ENCODE measurements at regions not wholly inside any gene's neighbourhood (a gene's known extent, or its start where the extent isn't known, plus 50 kb on each side); places are given as distances from the start of the nearest gene placed in this dataset.
"Not testable (repeated sequence)": the region's sequence is repeated elsewhere in the genome, so short reads cannot be mapped to it uniquely, and the experiment has no call there.

DNA sequence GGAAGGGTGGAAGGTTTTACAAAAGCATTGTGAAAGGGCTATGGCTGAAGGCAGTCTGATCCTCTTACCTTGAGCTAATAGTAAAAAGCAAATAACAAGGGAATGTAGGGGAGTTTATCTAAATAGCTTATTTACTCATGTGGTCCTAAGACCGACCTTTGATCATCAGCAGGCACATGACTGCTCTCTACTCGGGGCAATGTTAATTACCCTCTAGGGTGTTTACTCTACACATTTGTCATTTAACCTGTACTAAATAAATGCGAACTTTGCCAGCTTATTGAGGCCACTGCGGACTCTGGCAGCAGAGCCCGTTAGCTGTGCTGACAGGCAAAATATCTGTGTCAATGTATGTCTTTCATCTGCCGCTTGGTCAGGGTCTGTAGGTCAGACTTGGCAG lies 768.3 kb upstream of the ATXN7L3B start:
- DNase-seq, result no peak

GRCh38 chr12:73798523-73798922 lies 739.1 kb upstream of the ATXN7L3B start:
- DNase-seq, result no peak

- no peak for DNase-seq
Measured at GRCh38 chr12:73815072-73815645, 722.5 kb upstream of the ATXN7L3B start.

DNA sequence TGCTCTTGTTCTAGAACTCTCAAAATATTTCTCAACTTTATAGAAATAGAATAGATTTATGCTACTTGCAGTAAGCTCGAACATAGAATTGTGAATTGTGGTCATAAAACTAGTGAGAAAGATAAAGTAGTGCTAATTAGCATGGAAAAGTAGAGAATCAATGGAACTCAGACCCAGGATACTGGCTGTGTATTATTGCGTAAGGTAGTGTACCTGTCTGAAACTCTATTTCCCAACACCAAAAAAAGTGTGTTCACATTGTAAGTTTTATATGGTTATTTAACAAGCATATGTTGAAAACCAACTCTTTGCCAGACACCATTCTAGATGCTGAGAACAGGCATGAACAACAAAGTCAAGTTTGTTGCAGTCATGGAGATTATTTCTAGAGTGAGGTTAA lies 720.5 kb upstream of the ATXN7L3B start:
- no peak for DNase-seq

GRCh38 chr12:73833746-73834145 lies 703.9 kb upstream of the ATXN7L3B start:
- no peak for DNase-seq

- no peak for DNase-seq
Measured at GRCh38 chr12:73841963-73842362, 695.7 kb upstream of the ATXN7L3B start.

DNA sequence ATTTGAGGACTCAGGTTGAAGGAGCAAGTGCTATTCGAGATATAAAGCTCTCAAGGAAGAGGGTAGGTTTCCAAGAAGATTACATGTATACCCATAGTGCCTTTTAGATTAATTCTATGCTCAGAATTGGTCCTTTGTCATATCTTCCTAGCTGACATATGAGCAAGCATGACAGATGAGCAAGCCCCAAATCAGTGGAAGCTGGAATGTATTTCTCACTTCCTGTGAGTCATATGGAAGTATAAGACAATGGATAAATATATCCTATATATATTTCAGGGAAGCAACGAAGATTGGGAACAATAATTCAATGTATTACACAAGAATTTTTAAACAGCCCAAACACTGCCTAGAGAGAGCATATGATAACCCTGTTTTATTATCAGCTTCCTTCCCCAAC lies 674.1 kb upstream of the ATXN7L3B start:
- DNase-seq, result no peak

- DNase-seq, result no peak
Measured at GRCh38 chr12:73867147-73867546, 670.5 kb upstream of the ATXN7L3B start.

- DNase-seq, result not testable (repeated sequence)
Measured at GRCh38 chr12:73877291-73877690, 660.3 kb upstream of the ATXN7L3B start.

DNA sequence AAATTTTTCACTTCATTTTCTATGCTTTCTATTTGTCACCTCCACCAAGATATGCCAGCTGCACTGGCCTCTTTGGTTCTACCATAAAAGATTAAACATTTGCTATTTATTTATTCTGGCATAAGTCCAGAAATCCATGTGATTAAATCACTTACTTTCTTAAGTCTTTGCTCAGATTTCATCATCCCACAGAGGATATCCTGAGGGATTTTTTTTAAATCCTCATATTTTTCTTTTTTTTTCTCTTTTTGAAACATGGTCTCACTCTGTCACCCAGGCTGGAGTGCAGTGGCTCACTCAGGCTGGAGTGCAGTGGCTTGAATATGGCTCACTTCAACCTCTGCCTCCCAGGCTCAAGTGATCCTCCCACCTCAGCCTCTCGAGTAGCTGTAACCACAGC lies 645.4 kb upstream of the ATXN7L3B start:
- DNase-seq, result no peak

DNA sequence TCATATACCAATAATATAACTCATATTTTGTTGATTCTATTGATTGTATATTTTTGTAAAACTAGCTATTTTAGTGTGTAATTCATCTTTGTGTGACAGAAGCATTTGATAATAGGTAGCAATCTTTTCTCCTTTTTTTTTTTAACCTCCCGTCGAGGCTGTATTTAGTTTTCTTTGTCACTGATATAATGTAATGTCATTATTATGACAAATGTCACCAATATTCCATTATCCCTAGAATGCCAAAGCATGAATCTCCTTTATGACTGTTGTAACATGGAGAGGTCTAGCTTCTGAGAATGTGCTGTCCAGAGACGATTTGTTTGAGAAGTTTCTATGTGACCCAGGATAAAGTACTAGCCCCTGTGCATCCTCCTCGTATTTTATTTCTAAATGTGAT lies 639.0 kb upstream of the ATXN7L3B start:
- no peak for DNase-seq

- DNase-seq, result no peak
Measured at GRCh38 chr12:73902260-73902659, 635.4 kb upstream of the ATXN7L3B start.

- DNase-seq, result no peak
Measured at GRCh38 chr12:73906757-73907156, 630.9 kb upstream of the ATXN7L3B start.

DNA sequence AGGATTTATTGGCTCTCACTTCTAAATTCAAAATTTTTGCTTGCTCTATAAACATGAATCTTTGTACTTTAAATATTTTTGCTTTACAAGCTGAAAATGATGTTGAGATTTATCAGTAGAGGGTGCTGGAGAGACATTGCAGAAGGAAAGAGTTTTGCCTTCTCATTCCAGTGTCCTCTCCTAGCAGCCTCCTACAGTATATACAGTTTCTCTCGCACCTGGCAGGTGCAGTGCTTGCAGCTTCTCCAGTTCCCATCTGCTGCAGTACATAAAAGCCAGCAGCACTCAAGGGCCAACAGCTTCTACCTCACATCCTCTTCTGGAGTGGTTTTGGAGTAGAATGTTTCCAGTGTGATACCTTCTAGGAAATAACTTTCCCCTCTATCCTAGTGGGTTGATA lies 601.8 kb upstream of the ATXN7L3B start:
- DNase-seq, result no peak

DNA sequence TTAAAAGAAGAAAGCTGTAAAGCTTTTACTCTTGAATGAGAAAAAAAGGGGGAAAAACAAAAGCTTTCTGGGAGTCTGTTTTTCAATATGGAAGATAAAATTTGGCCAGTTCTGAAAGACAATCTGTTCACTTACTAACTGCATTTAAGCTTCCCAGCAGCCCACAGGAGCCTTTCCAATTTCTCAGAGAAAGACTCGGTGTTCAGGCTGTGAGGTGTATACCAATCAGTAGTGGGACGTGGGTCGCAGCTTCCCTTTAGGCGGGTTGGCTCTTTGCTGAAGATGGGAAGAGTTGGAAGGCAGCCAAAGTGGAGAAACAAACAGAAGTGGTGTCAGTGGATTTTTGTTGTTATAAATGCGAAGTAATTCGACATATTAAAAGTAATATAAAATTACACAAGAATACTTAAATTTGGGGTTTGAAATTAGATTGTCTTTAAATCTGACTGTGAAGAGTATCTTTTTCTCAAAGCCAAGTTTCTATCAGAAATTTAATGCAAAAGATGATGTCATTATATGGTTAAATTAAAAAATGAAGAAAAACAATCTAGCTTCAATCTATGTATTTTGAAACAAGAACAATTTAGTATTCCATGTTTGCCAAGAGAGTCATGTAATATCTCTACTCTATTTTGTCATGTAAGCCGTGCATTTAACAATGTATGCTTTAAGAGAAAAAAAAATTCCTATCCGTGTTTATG lies 590.2 kb upstream of the ATXN7L3B start:
- DNase-seq, result no peak

- no peak for DNase-seq
Measured at GRCh38 chr12:73950507-73950906, 587.1 kb upstream of the ATXN7L3B start.

DNA sequence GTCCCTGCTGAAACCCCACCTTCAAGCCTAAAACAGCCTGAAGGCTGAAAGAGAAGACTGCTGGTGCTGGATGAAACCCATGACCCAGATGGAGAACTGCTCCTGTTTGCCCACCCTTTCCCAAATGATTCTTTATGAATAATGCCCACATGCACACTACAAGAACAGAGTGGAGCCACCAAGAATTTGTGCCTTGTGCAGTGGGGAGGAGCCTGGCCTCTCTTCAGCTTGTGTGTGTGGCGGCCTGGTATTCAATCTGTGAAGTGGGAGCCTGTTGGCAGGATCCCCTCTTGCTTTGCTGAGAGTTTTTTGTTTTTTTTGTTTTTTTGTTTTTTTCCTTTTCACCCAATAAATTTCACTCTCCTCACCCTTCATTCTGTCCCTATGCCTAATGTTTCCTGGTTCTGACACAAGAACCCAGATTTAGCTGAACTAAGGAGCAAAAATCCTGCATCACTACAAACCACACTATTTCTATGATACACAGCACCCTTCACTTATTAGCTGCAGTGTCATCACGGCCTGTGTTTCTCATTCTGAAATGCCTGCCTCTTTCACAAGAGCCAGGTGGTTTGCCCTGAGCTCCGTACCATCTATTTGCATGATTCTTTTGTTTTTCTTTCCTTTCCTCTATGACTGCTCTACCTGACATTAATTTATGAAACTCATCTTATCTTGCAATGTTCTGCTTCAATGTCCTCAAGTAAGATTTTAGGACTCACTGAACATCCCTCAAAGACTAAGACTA lies 585.5 kb upstream of the ATXN7L3B start:
- no peak for DNase-seq

- no peak for DNase-seq
Measured at GRCh38 chr12:73964641-73965040, 573.0 kb upstream of the ATXN7L3B start.

DNA sequence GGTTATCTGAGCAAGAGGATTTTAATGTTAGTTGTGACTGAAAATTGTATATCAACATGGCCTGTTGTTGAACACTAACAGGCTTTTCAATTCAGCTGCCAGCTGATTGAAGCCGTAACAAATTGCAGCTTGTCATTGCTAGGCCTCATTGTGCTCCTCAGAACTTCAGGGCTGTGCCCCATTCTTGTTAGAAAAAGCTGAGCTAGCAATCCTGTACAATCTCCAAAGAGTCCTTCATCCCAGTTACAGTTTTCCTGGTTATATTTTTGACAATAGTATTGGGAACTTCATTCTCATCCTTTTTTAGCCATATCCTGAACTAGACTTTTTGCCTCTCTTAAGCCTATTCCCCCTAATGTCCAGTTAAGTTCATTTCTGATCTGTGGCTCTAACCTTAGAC lies 564.1 kb upstream of the ATXN7L3B start:
- DNase-seq, result no peak

- no peak for DNase-seq
Measured at GRCh38 chr12:73984552-73984951, 553.1 kb upstream of the ATXN7L3B start.

DNA sequence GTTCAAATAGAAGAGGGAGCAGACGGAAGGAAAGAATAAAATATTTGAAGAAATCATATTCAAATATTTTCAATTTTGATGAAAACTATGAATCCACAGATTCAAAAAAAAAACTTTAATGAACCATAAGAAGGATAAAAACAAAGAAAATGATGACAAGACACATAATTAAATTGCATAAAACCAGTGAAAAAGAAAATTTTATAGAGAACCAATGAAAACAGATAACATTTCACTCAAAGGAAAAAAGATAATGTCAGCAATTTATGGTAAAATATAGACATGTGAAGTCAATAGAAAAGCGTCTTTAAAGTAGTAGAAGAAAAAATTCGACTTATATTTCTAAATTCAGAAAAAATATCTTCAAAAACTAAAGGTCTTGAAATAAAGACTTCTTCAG lies 546.5 kb upstream of the ATXN7L3B start:
- no peak for DNase-seq

GRCh38 chr12:73998894-73999293 lies 538.7 kb upstream of the ATXN7L3B start:
- DNase-seq, result no peak

GRCh38 chr12:74015118-74015517 lies 522.5 kb upstream of the ATXN7L3B start:
- DNase-seq, result no peak

- not testable (repeated sequence) for DNase-seq
Measured at GRCh38 chr12:74016324-74016723, 521.3 kb upstream of the ATXN7L3B start.

Measured in activated CD4-positive, alpha-beta T cell treated with anti-CD3 and anti-CD28 coated beads, Interleukin-10, Interleukin-2, amounts not matched to agents 100 ng/mL and 50 ng/mL, durations not matched to agents 16 hours and 8 hours (primary cell).